Activated naive CD8-positive, alpha-beta T cell treated with anti-CD3 and anti-CD28 coated beads, Interleukin-2, amount 50 U/mL, for 24 hours (primary cell): ENCODE measurements at regions not wholly inside any gene's neighbourhood (a gene's known extent, or its start where the extent isn't known, plus 50 kb on each side); places are given as distances from the start of the nearest gene placed in this dataset.

Experiments
- ATAC-seq: fragments of 150-1000 bp; cut with Tn5 transposase; one replicate; pipeline ENCODE4 v1.10.0; 2021
- DNase-seq: peaks from one replicate; pipeline ENCODE4 v3.0.0; 2021
- H3K27ac Mint-ChIP-seq: one replicate; pipeline ENCODE4 v1.8.0; 2021; ENCODE audit warnings: mild to moderate bottlenecking, mixed read lengths
- H3K27me3 Mint-ChIP-seq: one replicate; pipeline ENCODE4 v1.8.0; 2021; ENCODE audit warnings: mixed read lengths
- H3K36me3 Mint-ChIP-seq: one replicate; pipeline ENCODE4 v1.8.0; 2021; ENCODE audit warnings: low read depth, mixed read lengths
- H3K4me1 Mint-ChIP-seq: one replicate; pipeline ENCODE4 v1.8.0; 2021; ENCODE audit warnings: mixed read lengths
- H3K4me3 Mint-ChIP-seq: one replicate; pipeline ENCODE4 v1.8.0; 2021; ENCODE audit warnings: mild to moderate bottlenecking, moderate library complexity, mixed read lengths
- H3K9me3 Mint-ChIP-seq: one replicate; pipeline ENCODE4 v1.8.0; 2021; ENCODE audit warnings: mixed read lengths

DNA sequence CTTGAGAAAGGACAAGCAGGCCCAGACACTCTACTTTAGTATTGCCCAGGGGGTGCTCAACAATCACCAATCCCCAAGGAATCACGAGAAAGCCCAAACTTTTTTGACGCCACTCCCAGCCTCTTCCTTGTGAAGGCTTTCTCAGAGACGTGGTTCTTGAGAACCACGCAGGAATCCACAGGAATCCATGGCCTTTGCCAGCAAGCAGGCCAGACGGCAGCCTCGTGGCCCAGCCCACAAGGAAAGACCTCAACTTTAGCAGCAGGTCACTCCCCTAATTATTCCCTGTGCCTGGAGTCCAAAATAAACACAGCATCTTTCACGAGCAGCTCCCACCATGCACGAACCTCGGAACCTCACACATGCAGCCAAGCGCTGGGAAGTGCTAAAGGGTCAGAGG, 104.2 kb downstream of the WT1 start:
- H3K36me3 Mint-ChIP-seq, result no peaks in the 10 kb centered on the region
- DNase-seq (no peak), ATAC-seq (no peak)
- no peak overlapping the region for H3K27ac Mint-ChIP-seq
- H3K4me1 Mint-ChIP-seq, result peaks cover 6% of the 10 kb centered on the region
- H3K9me3 Mint-ChIP-seq, result no peaks in the 10 kb centered on the region
- peaks cover 47% of the 10 kb centered on the region for H3K27me3 Mint-ChIP-seq
- H3K4me3 Mint-ChIP-seq, result no peak overlapping the region

DNA sequence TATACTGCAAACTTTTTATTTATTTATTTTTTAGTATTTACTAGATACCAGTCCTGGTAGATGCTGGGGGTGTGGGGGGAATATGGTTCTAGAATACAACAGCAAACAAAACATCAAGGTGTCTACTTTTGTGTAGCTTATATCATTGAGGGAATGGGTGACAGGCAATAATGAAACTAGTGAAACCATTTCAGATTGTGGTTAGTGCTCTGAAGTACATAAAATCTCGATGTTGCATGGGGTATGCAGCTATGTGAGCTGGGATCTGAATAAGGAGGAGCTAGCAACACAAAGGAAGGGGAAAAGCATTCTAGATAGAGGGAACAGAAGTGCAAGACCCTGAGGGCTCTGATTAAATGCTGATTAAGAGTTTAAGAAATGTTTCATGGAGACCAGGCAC, 103.5 kb downstream of the WT1 start:
- Mint-ChIP-seq H3K9me3 (no peaks in the 10 kb centered on the region), H3K27me3 (peaks cover 52% of the 10 kb centered on the region), H3K27ac (no peak overlapping the region), H3K36me3 (no peaks in the 10 kb centered on the region), H3K4me3 (no peak overlapping the region), H3K4me1 (peaks cover 6% of the 10 kb centered on the region)
- no peak for ATAC-seq
- no peak for DNase-seq

- Mint-ChIP-seq H3K36me3 (no peaks in the 10 kb centered on the region), H3K27ac (no peak overlapping the region), H3K4me1 (peaks cover 6% of the 10 kb centered on the region), H3K4me3 (peak overlapping the region; percentile 66), H3K27me3 (peaks cover 48% of the 10 kb centered on the region), H3K9me3 (no peaks in the 10 kb centered on the region)
- DNase-seq (no peak), ATAC-seq (no peak)
These were observed 102.4 kb downstream of the WT1 start for GRCh38 chr11:32332990-32333319.

- DNase-seq, result peak; percentile 51
- peaks cover 48% of the 10 kb centered on the region for H3K27me3 Mint-ChIP-seq
- no peak overlapping the region for H3K27ac Mint-ChIP-seq
- peaks cover 6% of the 10 kb centered on the region for H3K4me1 Mint-ChIP-seq
- H3K9me3 Mint-ChIP-seq, result no peaks in the 10 kb centered on the region
- no peaks in the 10 kb centered on the region for H3K36me3 Mint-ChIP-seq
- peak overlapping the region; percentile 66 for H3K4me3 Mint-ChIP-seq
- peak; percentile 54 for ATAC-seq
These were observed 101.9 kb downstream of the WT1 start for GRCh38 chr11:32333320-32333991.

DNA sequence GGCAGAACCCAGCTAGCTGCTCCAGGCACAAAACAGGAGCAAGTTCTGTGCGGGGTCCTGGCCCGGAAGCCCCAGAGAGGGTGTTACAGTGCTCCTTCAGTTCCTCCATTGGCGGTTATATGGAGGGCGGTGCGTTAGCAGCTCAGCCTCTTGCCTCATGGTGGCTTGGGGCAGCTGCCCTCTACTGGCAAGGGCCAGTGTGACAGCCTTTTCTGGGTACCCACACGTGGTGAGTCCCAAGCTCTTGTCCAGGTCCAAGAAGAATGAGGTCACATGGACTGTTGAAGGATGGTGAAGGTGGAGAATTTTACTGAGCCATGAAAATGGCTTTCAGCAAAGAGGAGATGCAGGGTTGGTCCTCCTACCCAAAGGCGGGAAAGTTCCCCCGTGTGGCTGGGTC, 100.5 kb downstream of the WT1 start:
- H3K4me3 Mint-ChIP-seq, result no peak overlapping the region
- no peak overlapping the region for H3K27ac Mint-ChIP-seq
- DNase-seq, result peak; percentile 27
- peaks cover 46% of the 10 kb centered on the region for H3K27me3 Mint-ChIP-seq
- no peaks in the 10 kb centered on the region for H3K9me3 Mint-ChIP-seq
- no peaks in the 10 kb centered on the region for H3K36me3 Mint-ChIP-seq
- ATAC-seq, result peak; percentile 37
- peaks cover 6% of the 10 kb centered on the region for H3K4me1 Mint-ChIP-seq
